GM12878 (cell line): ENCODE measurements at regions not wholly inside any gene's neighbourhood (a gene's known extent, or its start where the extent isn't known, plus 50 kb on each side); places are given as distances from the start of the nearest gene placed in this dataset.

Experiments used
- ATAC-seq: fragments of 200-7000 bp; cut with Tn5 transposase; 3 replicates; pipeline ENCODE4 v1.9.1; 2020; ENCODE audit warnings: mild to moderate bottlenecking, moderate library complexity
- BruUV-seq: library from RNA; stranded (reverse); fragments of 400-500 nt; replicated peaks from 2 replicates; lab custom pipeline; 2021; lab: Mats Ljungman, UMichigan
- CTCF ChIA-PET: fragments of 300-600 bp; sonication (Branson Sonifier 250); formaldehyde crosslinking; extraction: SDS; loops from one replicate; lab custom pipeline; 2021; ENCODE audit warnings: inconsistent platforms; lab: Yijun Ruan, JAX
- POLR2A ChIA-PET: fragments of 350-600 bp; formaldehyde crosslinking; extraction: SDS; loops from one replicate; lab custom pipeline; 2021; ENCODE audit warnings: inconsistent platforms; lab: Charles Lee
- RAD21 ChIA-PET: fragments of 300-600 bp; sonication (Branson Sonifier 250); formaldehyde crosslinking; loops from one replicate; lab custom pipeline; 2023; ENCODE audit warnings: antibody characterized with exemption; ENCODE audit not compliant: unreplicated experiment; lab: Charles Lee
- SMC1A ChIA-PET: fragments of 300-600 bp; sonication (Branson Sonifier 250); formaldehyde crosslinking; loops from one replicate; lab custom pipeline; 2023; ENCODE audit not compliant: unreplicated experiment, uncharacterized antibody; lab: Charles Lee
- DNase-seq: peaks from one replicate; pipeline ENCODE4 v3.0.0-alpha.2; 2011; ENCODE audit warnings: low read depth, low spot score
- FAIRE-seq: peaks from 3 replicates; lab custom pipeline; 2011; peaks lifted over from hg19 to GRCh38; lab: Jason Lieb, UNC
- H2AFZ ChIP-seq: 2 replicates; pipeline ENCODE4 v1.6.0; 2011; ENCODE audit warnings: low read depth, low read length, control low read depth; ENCODE audit not compliant: control insufficient read depth
- H3K27ac ChIP-seq: 2 replicates; pipeline ENCODE4 v1.5.1; 2011; ENCODE audit warnings: control low read depth; ENCODE audit not compliant: control insufficient read depth, insufficient read depth
- H3K27me3 ChIP-seq, 2 experiments: replicated peaks in 1 of 2; 2 replicates each; pipeline versions ENCODE4 v1.6.0 to v1.6.1; 2011; ENCODE audit warnings: low read length in 1 of 2; ENCODE audit not compliant: control insufficient read depth in 2 of 2, insufficient read depth in 2 of 2
- H3K36me3 ChIP-seq, 2 experiments: 2 replicates each; pipeline ENCODE4 v1.5.1; 2011; ENCODE audit warnings: low read length in 1 of 2; ENCODE audit not compliant: control insufficient read depth in 2 of 2, insufficient read depth in 2 of 2
- H3K4me1 ChIP-seq: 2 replicates; pipeline ENCODE4 v1.6.1; 2011; ENCODE audit warnings: mild to moderate bottlenecking, low read length, moderate library complexity, mixed read lengths; ENCODE audit not compliant: control insufficient read depth, insufficient read depth
- H3K4me2 ChIP-seq: 2 replicates; pipeline ENCODE4 v1.6.0; 2011; ENCODE audit warnings: control low read depth; ENCODE audit not compliant: control insufficient read depth, insufficient read depth
- H3K4me3 ChIP-seq: fragments of 200-600 bp; sonication (generic); 2 replicates; pipeline ENCODE4 v1.5.1; 2016
- H3K79me2 ChIP-seq: 2 replicates; pipeline ENCODE4 v1.6.0; 2011; ENCODE audit warnings: low read length; ENCODE audit not compliant: control insufficient read depth, insufficient read depth
- H3K9ac ChIP-seq: 2 replicates; pipeline ENCODE4 v1.8.0; 2011; ENCODE audit warnings: low read length, control low read depth, mixed read lengths; ENCODE audit not compliant: control insufficient read depth, insufficient read depth
- H3K9me3 ChIP-seq: replicated peaks from 3 replicates; pipeline ENCODE4 v1.5.1; 2011; ENCODE audit warnings: mild to moderate bottlenecking, low read length; ENCODE audit not compliant: control insufficient read depth, insufficient read depth
- H4K20me1 ChIP-seq: 2 replicates; pipeline ENCODE4 v1.6.0; 2011; ENCODE audit not compliant: control insufficient read depth, insufficient read depth
- CBX5 ChIP-seq: sonication (generic); IDR thresholded peaks from 2 replicates; pipeline ENCODE4 v1.6.1; 2016; ENCODE audit warnings: low read depth, moderate library complexity, mild to moderate bottlenecking, inconsistent platforms
- POU2F2 ChIP-seq: IDR thresholded peaks from 3 replicates; pipeline ENCODE4 v1.6.1; 2011; ENCODE audit warnings: low read depth, mild to moderate bottlenecking, low read length, borderline replicate concordance
- WGBS: methylation state at CpG from one replicate; pipeline ENCODE4 v1.1.6; 2016; ENCODE audit warnings: low lambda C conversion rate; ENCODE audit not compliant: insufficient replicate concordance, insufficient coverage; ENCODE audit errors: missing lambda C conversion rate; 5-methylcytosine and 5-hydroxymethylcytosine counted together
- in situ Hi-C: fragments of 300-500 bp; cut with MboI; formaldehyde crosslinking; loops from 9 replicates; pipeline ENCODE4 v1.14.3; 2018; ENCODE audit warnings: mixed read lengths
- intact Hi-C: fragments of 100-400 bp; cut with micrococcal nuclease; formaldehyde crosslinking; loops from one replicate; pipeline ENCODE4 v1.14.2; 2022; ENCODE audit not compliant: unreplicated experiment
- TF ChIP-seq, protein P1 (sequence below): fragments of 450-650 bp; IDR thresholded peaks from 2 replicates; pipeline ENCODE4 v1.6.1; 2017; ENCODE audit warnings: low read depth, mild to moderate bottlenecking, moderate library complexity
- TF ChIP-seq, protein P2 (sequence below): fragments of 150-350 bp; IDR thresholded peaks from 2 replicates; pipeline ENCODE4 v1.6.1; 2014; ENCODE audit warnings: mild to moderate bottlenecking, low read depth, low read length

DNA sequence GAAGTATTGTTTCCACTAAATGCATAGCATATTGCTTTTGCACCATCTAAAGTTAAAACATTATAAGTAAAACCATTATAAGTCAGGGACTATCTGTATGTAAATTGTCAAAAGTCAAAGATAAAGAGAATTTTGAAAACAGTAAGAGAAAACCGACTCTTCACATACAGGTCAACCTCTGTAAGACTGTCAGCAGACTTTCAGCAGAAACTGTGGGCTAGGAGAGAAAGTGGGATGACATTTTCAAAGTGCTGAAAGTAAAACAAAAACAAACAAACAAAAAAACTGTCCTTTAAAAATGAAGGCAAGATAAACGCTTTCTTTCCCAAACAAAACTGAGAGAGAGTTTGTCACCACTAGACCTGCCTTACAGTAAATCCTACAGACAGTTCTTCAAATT is 122.9 kb upstream of the ID2 start:
- TF ChIP-seq, protein P1, sequence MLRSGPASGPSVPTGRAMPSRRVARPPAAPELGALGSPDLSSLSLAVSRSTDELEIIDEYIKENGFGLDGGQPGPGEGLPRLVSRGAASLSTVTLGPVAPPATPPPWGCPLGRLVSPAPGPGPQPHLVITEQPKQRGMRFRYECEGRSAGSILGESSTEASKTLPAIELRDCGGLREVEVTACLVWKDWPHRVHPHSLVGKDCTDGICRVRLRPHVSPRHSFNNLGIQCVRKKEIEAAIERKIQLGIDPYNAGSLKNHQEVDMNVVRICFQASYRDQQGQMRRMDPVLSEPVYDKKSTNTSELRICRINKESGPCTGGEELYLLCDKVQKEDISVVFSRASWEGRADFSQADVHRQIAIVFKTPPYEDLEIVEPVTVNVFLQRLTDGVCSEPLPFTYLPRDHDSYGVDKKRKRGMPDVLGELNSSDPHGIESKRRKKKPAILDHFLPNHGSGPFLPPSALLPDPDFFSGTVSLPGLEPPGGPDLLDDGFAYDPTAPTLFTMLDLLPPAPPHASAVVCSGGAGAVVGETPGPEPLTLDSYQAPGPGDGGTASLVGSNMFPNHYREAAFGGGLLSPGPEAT, result 0 out of 2 replicates have a peak, but pooled peaks have one; percentile 25
- TF ChIP-seq CBX5 (peak; percentile 94), POU2F2 (no peak)
- TF ChIP-seq, protein P2, sequence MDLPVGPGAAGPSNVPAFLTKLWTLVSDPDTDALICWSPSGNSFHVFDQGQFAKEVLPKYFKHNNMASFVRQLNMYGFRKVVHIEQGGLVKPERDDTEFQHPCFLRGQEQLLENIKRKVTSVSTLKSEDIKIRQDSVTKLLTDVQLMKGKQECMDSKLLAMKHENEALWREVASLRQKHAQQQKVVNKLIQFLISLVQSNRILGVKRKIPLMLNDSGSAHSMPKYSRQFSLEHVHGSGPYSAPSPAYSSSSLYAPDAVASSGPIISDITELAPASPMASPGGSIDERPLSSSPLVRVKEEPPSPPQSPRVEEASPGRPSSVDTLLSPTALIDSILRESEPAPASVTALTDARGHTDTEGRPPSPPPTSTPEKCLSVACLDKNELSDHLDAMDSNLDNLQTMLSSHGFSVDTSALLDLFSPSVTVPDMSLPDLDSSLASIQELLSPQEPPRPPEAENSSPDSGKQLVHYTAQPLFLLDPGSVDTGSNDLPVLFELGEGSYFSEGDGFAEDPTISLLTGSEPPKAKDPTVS, result no peak
- FAIRE-seq, result no peak
- CTCF ChIA-PET, result interaction anchor here (1.3 to 2.0 kb wide), 3 partner anchors 13 to 1354 kb away, joined by 3 to 11 read pairs (median 3); no protein-coding TSS in a partner anchor
- Histone ChIP-seq H3K9me3 (peaks cover 18% of the 10 kb centered on the region), H3K27me3 (no peaks in the 10 kb centered on the region), H3K4me1 (no peaks in the 10 kb centered on the region), H3K4me2 (no peak overlapping the region), H3K79me2 (no peaks in the 10 kb centered on the region), H4K20me1 (no peaks in the 10 kb centered on the region), H3K36me3 (no peaks in the 10 kb centered on the region), H3K9ac (no peak overlapping the region), H3K27ac (no peak overlapping the region), H2AFZ (no peak overlapping the region), H3K4me3 (no peak overlapping the region)
- BruUV-seq, result no TSS peak
- WGBS, result 70% methylated on average over 2 of the region's 2 CpGs
- POLR2A ChIA-PET, result interaction anchor here (1.8 kb wide), 1 partner anchor 12 kb away, joined by 9 read pairs; no protein-coding TSS in a partner anchor
- SMC1A ChIA-PET, result interaction anchor here (1.2 to 2.5 kb wide), 3 partner anchors 13 to 25 kb away, joined by 3 to 19 read pairs (median 7); no protein-coding TSS in a partner anchor
- intact Hi-C loops (no loop called here), in situ Hi-C loops (no loop called here)
- RAD21 ChIA-PET, result no interaction called here
- DNase-seq, result no peak
- no peak for ATAC-seq
